ENCODE measurements at regions not wholly inside any gene's neighbourhood (a gene's known extent, or its start where the extent isn't known, plus 50 kb on each side); places are given as distances from the start of the nearest gene placed in this dataset.

DNA sequence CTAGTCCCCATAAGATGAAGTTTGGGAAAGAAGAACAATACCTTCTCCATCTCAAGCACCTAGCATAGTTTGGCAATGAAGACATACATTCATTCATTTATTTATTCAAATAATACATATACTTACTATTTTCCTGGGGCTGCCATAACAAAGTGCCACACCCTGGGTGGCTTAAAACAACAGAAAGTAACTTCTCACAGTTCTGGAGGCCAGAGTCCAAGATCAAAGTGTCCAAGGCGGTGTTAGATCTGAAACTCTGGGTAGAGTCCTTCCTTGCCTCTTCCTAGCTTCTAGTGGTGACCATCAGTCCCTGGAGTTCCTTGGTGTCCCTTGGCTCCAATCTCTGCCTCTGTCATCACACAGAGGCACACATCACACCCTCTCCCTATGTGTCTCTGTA lies 112.1 kb upstream of the IGSF21 start:
- Histone ChIP-seq H3K4me3 (no peak overlapping the region), H3K4me1 (peaks cover 0 to 8% (median 0%) of the 10 kb centered on the region in 6 donors), H3K27me3 (replicated peaks in 1 of 7) (peaks cover 0 to 32% (median 0%) of the 10 kb centered on the region in 7 donors), H3K36me3 (no peaks in the 10 kb centered on the region), H3K27ac (no peak overlapping the region), H3K9me3 (no peaks in the 10 kb centered on the region)
- DNase-seq: no peak
- WGBS, 5 donors: 76 to 87% (median 83%) methylated on average over 1 of the region's 1 CpG
- no peak for TF ChIP-seq CTCF (IDR thresholded peaks at IDR 0.05 in 8 of 11, conservative IDR thresholded peaks at IDR 0.05 in 3 of 11)
- TF ChIP-seq POLR2AphosphoS5 (IDR thresholded peaks at IDR 0.05): no peak
- no peak for TF ChIP-seq POLR2A (IDR thresholded peaks at IDR 0.05)
- intact Hi-C loops (cut with DNase I; ENCODE audit: low total_unique reads): no loop called here

GRCh38 chr1:17998889-17999288 lies 108.7 kb upstream of the IGSF21 start:
- H3K27me3 ChIP-seq (replicated peaks in 1 of 7): peaks cover 0 to 53% (median 0%) of the 10 kb centered on the region in 7 donors
- TF ChIP-seq POLR2A (IDR thresholded peaks at IDR 0.05) (no peak), CTCF (IDR thresholded peaks at IDR 0.05 in 8 of 11, conservative IDR thresholded peaks at IDR 0.05 in 3 of 11) (no peak), POLR2AphosphoS5 (IDR thresholded peaks at IDR 0.05) (no peak)
- intact Hi-C loops (cut with DNase I; ENCODE audit: low total_unique reads): no loop called here
- peaks cover 0 to 14% (median 0%) of the 10 kb centered on the region in 6 donors for H3K4me1 ChIP-seq
- WGBS, 5 donors: 72 to 81% (median 75%) methylated on average over 3 to 6 of the region's 6 CpGs
- H3K9me3 ChIP-seq: no peaks in the 10 kb centered on the region
- no peaks in the 10 kb centered on the region for H3K36me3 ChIP-seq
- H3K27ac ChIP-seq: no peak overlapping the region
- no peak overlapping the region for H3K4me3 ChIP-seq
- DNase-seq: no peak

GRCh38 chr1:17999884-18000283 lies 107.7 kb upstream of the IGSF21 start:
- no peaks in the 10 kb centered on the region for H3K36me3 ChIP-seq
- H3K27me3 ChIP-seq (replicated peaks in 1 of 7): peaks cover 0 to 47% (median 0%) of the 10 kb centered on the region in 7 donors
- TF ChIP-seq POLR2AphosphoS5 (IDR thresholded peaks at IDR 0.05) (no peak), CTCF (IDR thresholded peaks at IDR 0.05 in 8 of 11, conservative IDR thresholded peaks at IDR 0.05 in 3 of 11) (no peak), POLR2A (IDR thresholded peaks at IDR 0.05) (no peak)
- intact Hi-C loops (cut with DNase I; ENCODE audit: low total_unique reads): no loop called here
- H3K4me3 ChIP-seq: no peak overlapping the region
- no peaks in the 10 kb centered on the region for H3K9me3 ChIP-seq
- H3K27ac ChIP-seq: no peak overlapping the region
- WGBS, 5 donors: 42 to 67% (median 57%) methylated on average over 3 of the region's 3 CpGs
- H3K4me1 ChIP-seq: peaks cover 0 to 14% (median 0%) of the 10 kb centered on the region in 6 donors
- no peak for DNase-seq

- DNase-seq: peak; percentile 20
- TF ChIP-seq CTCF (IDR thresholded peaks at IDR 0.05 in 8 of 11, conservative IDR thresholded peaks at IDR 0.05 in 3 of 11) (no peak), POLR2A (IDR thresholded peaks at IDR 0.05) (no peak), POLR2AphosphoS5 (IDR thresholded peaks at IDR 0.05) (no peak)
- intact Hi-C loops (cut with DNase I; ENCODE audit: low total_unique reads): no loop called here
Observed at GRCh38 chr1:18001725-18002124, 105.9 kb upstream of the IGSF21 start.

More at GRCh38 chr1:18001725-18002124, 105.9 kb upstream of the IGSF21 start:
- H3K4me1 ChIP-seq: peaks cover 0 to 14% (median 0%) of the 10 kb centered on the region in 6 donors
- H3K4me3 ChIP-seq: no peak overlapping the region
- no peaks in the 10 kb centered on the region for H3K36me3 ChIP-seq
- H3K27ac ChIP-seq: no peak overlapping the region
- H3K9me3 ChIP-seq: no peaks in the 10 kb centered on the region
- 67 to 84% (median 75%) methylated on average over 8 of the region's 8 CpGs for WGBS, 5 donors
- peaks cover 0 to 52% (median 0%) of the 10 kb centered on the region in 7 donors for H3K27me3 ChIP-seq (replicated peaks in 1 of 7)

Data from spleen (tissue), 11 donors.